H9 (cell line): ENCODE measurements at regions not wholly inside any gene's neighbourhood (a gene's known extent, or its start where the extent isn't known, plus 50 kb on each side); places are given as distances from the start of the nearest gene placed in this dataset.

ENCODE experiments used
- DNase-seq: peaks from one replicate; pipeline ENCODE4 v3.0.0-alpha.2; 2017
- H2AFZ ChIP-seq: one replicate; pipeline ENCODE4 v1.6.1; 2013; ENCODE audit warnings: mild to moderate bottlenecking, low read length, control low read depth, moderate library complexity
- H2AK5ac ChIP-seq: 2 replicates; pipeline ENCODE4 v1.6.1; 2013; ENCODE audit warnings: low read length, control low read depth, mixed read lengths; ENCODE audit not compliant: insufficient read length
- H2BK120ac ChIP-seq: one replicate; pipeline ENCODE4 v1.6.1; 2013; ENCODE audit warnings: low read depth, mild to moderate bottlenecking, low read length, control low read depth, inconsistent platforms; ENCODE audit not compliant: poor library complexity, severe bottlenecking
- H2BK12ac ChIP-seq: 2 replicates; pipeline ENCODE4 v1.6.1; 2013; ENCODE audit warnings: low read length, control low read depth, mixed read lengths, low read depth; ENCODE audit not compliant: insufficient read length
- H2BK15ac ChIP-seq: 2 replicates; pipeline ENCODE4 v1.6.1; 2013; ENCODE audit warnings: low read depth, low read length, control low read depth
- H2BK20ac ChIP-seq: one replicate; pipeline ENCODE4 v1.6.1; 2013; ENCODE audit warnings: low read depth, mild to moderate bottlenecking, low read length, control low read depth, inconsistent platforms; ENCODE audit not compliant: poor library complexity, severe bottlenecking
- H2BK5ac ChIP-seq: 2 replicates; pipeline ENCODE4 v1.6.1; 2013; ENCODE audit warnings: low read length, control low read depth, mixed read lengths; ENCODE audit not compliant: insufficient read length
- H3K14ac ChIP-seq: 2 replicates; pipeline ENCODE4 v1.6.1; 2013; ENCODE audit warnings: low read length, control low read depth; ENCODE audit not compliant: insufficient read depth
- H3K18ac ChIP-seq: 2 replicates; pipeline ENCODE4 v1.6.1; 2013; ENCODE audit warnings: low read depth, mild to moderate bottlenecking, mixed read lengths, low read length, control low read depth; ENCODE audit not compliant: insufficient read length
- H3K23ac ChIP-seq: 2 replicates; pipeline ENCODE4 v1.6.1; 2013; ENCODE audit warnings: low read length, control low read depth, mixed read lengths, low read depth; ENCODE audit not compliant: insufficient read length
- H3K23me2 ChIP-seq: 2 replicates; pipeline ENCODE4 v1.6.1; 2013; ENCODE audit warnings: low read depth, mild to moderate bottlenecking, mixed read lengths, low read length, control low read depth; ENCODE audit not compliant: insufficient read length, poor library complexity, severe bottlenecking
- H3K27ac ChIP-seq: 2 replicates; pipeline ENCODE4 v1.5.1; 2013; ENCODE audit warnings: low read length, control low read depth, mixed read lengths, low read depth; ENCODE audit not compliant: insufficient read length
- H3K27me3 ChIP-seq: 2 replicates; pipeline ENCODE4 v1.6.1; 2013; ENCODE audit warnings: low read length, control low read depth, inconsistent platforms; ENCODE audit not compliant: insufficient read depth
- H3K4ac ChIP-seq: 2 replicates; pipeline ENCODE4 v1.6.1; 2013; ENCODE audit warnings: low read depth, mild to moderate bottlenecking, control low read depth, inconsistent platforms, low read length, moderate library complexity
- H3K4me1 ChIP-seq: 2 replicates; pipeline ENCODE4 v1.6.1; 2013; ENCODE audit warnings: low read length, control low read depth, inconsistent platforms; ENCODE audit not compliant: insufficient read depth
- H3K4me2 ChIP-seq: 2 replicates; pipeline ENCODE4 v1.6.1; 2013; ENCODE audit warnings: low read length, control low read depth, mixed read lengths; ENCODE audit not compliant: insufficient read length, insufficient read depth
- H3K56ac ChIP-seq: 2 replicates; pipeline ENCODE4 v1.6.1; 2013; ENCODE audit warnings: low read depth, mild to moderate bottlenecking, mixed read lengths, low read length, control low read depth; ENCODE audit not compliant: insufficient read length
- H3K79me1 ChIP-seq: 2 replicates; pipeline ENCODE4 v1.6.1; 2013; ENCODE audit warnings: low read depth, mild to moderate bottlenecking, moderate library complexity, low read length, control low read depth, inconsistent platforms; ENCODE audit not compliant: insufficient read depth, poor library complexity, severe bottlenecking
- H3K79me2 ChIP-seq: 2 replicates; pipeline ENCODE4 v1.6.1; 2013; ENCODE audit warnings: low read length, control low read depth, inconsistent platforms; ENCODE audit not compliant: insufficient read depth
- H3K9ac ChIP-seq: 2 replicates; pipeline ENCODE4 v1.6.1; 2013; ENCODE audit warnings: low read length, control low read depth, mixed read lengths; ENCODE audit not compliant: insufficient read length; ENCODE audit errors: extremely low read depth
- H3K9me3 ChIP-seq: one replicate; pipeline ENCODE4 v1.6.1; 2013; ENCODE audit warnings: low read depth, low read length, inconsistent platforms; ENCODE audit not compliant: control insufficient read depth
- H3T11ph ChIP-seq: one replicate; pipeline ENCODE4 v1.6.1; 2013; ENCODE audit warnings: mild to moderate bottlenecking, low read length, control low read depth, inconsistent platforms
- H4K20me1 ChIP-seq: one replicate; pipeline ENCODE4 v1.6.1; 2013; ENCODE audit not compliant: control insufficient read depth, insufficient read length, insufficient read depth
- H4K5ac ChIP-seq: 2 replicates; pipeline ENCODE4 v1.6.1; 2013; ENCODE audit warnings: low read depth, mild to moderate bottlenecking, mixed read lengths, low read length, control low read depth; ENCODE audit not compliant: insufficient read length
- H4K8ac ChIP-seq: replicated peaks from 2 replicates; pipeline ENCODE4 v1.6.1; 2013; ENCODE audit warnings: low read length, control low read depth, mixed read lengths, low read depth; ENCODE audit not compliant: insufficient read length
- H4K91ac ChIP-seq: 2 replicates; pipeline ENCODE4 v1.6.1; 2013; ENCODE audit warnings: low read depth, mild to moderate bottlenecking, moderate library complexity, mixed read lengths, low read length, control low read depth; ENCODE audit not compliant: insufficient read length
- H3K27ac Mint-ChIP-seq, 3 experiments: 2 replicates in 2 of 3; 3 replicates in 1 of 3; pipeline ENCODE4 v1.8.0; 2020 to 2021; ENCODE audit warnings: mixed read lengths in 3 of 3, mild to moderate bottlenecking in 1 of 3, moderate library complexity in 1 of 3
- H3K27me3 Mint-ChIP-seq: 2 replicates; pipeline ENCODE4 v1.8.0; 2021; ENCODE audit warnings: low read depth, mild to moderate bottlenecking, moderate library complexity, mixed read lengths
- H3K36me3 Mint-ChIP-seq, 3 experiments: 2 replicates in 2 of 3; 3 replicates in 1 of 3; pipeline ENCODE4 v1.8.0; 2020 to 2021; ENCODE audit warnings: low read depth in 3 of 3, mixed read lengths in 3 of 3; ENCODE audit not compliant: insufficient read depth in 1 of 3
- H3K4me1 Mint-ChIP-seq, 2 experiments: 2 replicates each; pipeline ENCODE4 v1.8.0; 2020; ENCODE audit warnings: mixed read lengths in 2 of 2
- H3K4me3 Mint-ChIP-seq, 2 experiments: 2 replicates in 1 of 2; 3 replicates in 1 of 2; pipeline ENCODE4 v1.8.0; 2020 to 2021; ENCODE audit warnings: mild to moderate bottlenecking in 2 of 2, mixed read lengths in 2 of 2, moderate library complexity in 1 of 2
- H3K9me3 Mint-ChIP-seq, 2 experiments: 2 replicates in 1 of 2; 3 replicates in 1 of 2; pipeline ENCODE4 v1.8.0; 2020; ENCODE audit warnings: mild to moderate bottlenecking in 2 of 2, mixed read lengths in 2 of 2, moderate library complexity in 1 of 2
- TF ChIP-seq, protein P1 (sequence below): fragments of 200-600 bp; sonication (generic); conservative IDR thresholded peaks from 3 replicates; pipeline ENCODE4 v1.8.0; 2021; ENCODE audit warnings: antibody characterized with exemption, mild to moderate bottlenecking

DNA sequence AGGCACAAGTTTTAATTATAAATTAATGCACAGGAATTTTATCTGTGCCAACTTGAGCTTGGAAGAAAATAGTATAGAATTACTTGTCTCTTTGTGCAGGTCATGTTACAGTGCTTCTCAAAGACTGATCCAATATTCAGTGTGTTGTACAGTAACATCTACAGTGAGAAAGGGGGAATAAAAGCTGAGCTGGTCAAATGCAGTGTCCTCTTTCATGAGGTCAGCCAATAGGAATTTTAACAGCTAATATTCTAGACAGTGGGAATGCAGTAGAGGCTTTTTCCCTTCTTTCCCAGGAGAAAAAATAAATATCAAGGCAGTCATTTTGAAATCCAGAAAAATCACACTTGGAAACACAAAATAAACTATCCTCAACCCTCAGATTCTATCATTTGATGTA is 95.7 kb upstream of the ITGA1 start:
- no peaks in the 10 kb centered on the region for H3K27me3 Mint-ChIP-seq
- H3T11ph ChIP-seq, result no peak overlapping the region
- H3K9me3 Mint-ChIP-seq, result no peaks in the 10 kb centered on the region
- H3K79me1 ChIP-seq, result no peaks in the 10 kb centered on the region
- no peak overlapping the region for H3K4me2 ChIP-seq
- no peak for DNase-seq
- no peaks in the 10 kb centered on the region for H3K79me2 ChIP-seq
- H2AK5ac ChIP-seq, result no peak overlapping the region
- H3K4ac ChIP-seq, result no peak overlapping the region
- H3K9ac ChIP-seq, result no peak overlapping the region
- no peak overlapping the region for H3K27ac Mint-ChIP-seq
- peaks cover 41 to 43% of the 10 kb centered on the region in 2 experiments for H3K4me1 Mint-ChIP-seq
- H4K91ac ChIP-seq, result no peak overlapping the region
- no peaks in the 10 kb centered on the region for H4K20me1 ChIP-seq
- H2AFZ ChIP-seq, result no peak overlapping the region
- no peak overlapping the region for H3K14ac ChIP-seq
- no peak overlapping the region for H3K23ac ChIP-seq
- no peak overlapping the region for H3K27ac ChIP-seq
- no peak overlapping the region for H3K56ac ChIP-seq
- no peak overlapping the region for H4K8ac ChIP-seq
- TF ChIP-seq, protein P1, sequence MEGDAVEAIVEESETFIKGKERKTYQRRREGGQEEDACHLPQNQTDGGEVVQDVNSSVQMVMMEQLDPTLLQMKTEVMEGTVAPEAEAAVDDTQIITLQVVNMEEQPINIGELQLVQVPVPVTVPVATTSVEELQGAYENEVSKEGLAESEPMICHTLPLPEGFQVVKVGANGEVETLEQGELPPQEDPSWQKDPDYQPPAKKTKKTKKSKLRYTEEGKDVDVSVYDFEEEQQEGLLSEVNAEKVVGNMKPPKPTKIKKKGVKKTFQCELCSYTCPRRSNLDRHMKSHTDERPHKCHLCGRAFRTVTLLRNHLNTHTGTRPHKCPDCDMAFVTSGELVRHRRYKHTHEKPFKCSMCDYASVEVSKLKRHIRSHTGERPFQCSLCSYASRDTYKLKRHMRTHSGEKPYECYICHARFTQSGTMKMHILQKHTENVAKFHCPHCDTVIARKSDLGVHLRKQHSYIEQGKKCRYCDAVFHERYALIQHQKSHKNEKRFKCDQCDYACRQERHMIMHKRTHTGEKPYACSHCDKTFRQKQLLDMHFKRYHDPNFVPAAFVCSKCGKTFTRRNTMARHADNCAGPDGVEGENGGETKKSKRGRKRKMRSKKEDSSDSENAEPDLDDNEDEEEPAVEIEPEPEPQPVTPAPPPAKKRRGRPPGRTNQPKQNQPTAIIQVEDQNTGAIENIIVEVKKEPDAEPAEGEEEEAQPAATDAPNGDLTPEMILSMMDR, result no peak
- H2BK5ac ChIP-seq, result no peak overlapping the region
- H2BK15ac ChIP-seq, result no peak overlapping the region
- H3K4me1 ChIP-seq, result peaks cover 6% of the 10 kb centered on the region; the same call in 1 of the 2 replicates
- H3K27me3 ChIP-seq, result no peaks in the 10 kb centered on the region
- no peak overlapping the region for H4K5ac ChIP-seq
- H3K4me3 Mint-ChIP-seq, result no peak overlapping the region
- no peak overlapping the region for H2BK12ac ChIP-seq
- H3K9me3 ChIP-seq, result no peaks in the 10 kb centered on the region
- no peak overlapping the region for H3K18ac ChIP-seq
- H3K23me2 ChIP-seq, result no peaks in the 10 kb centered on the region
- no peak overlapping the region for H2BK120ac ChIP-seq
- H2BK20ac ChIP-seq, result no peak overlapping the region
- H3K36me3 Mint-ChIP-seq, result no peaks in the 10 kb centered on the region
